HEK293 (cell line): ENCODE measurements at regions not wholly inside any gene's neighbourhood (a gene's known extent, or its start where the extent isn't known, plus 50 kb on each side); places are given as distances from the start of the nearest gene placed in this dataset.
"Not testable (repeated sequence)": the region's sequence is repeated elsewhere in the genome, so short reads cannot be mapped to it uniquely, and the experiment has no call there.

ENCODE experiments used
- CTCF ChIA-PET: fragments of 350-600 bp; formaldehyde crosslinking; extraction: SDS; loops from one replicate; lab custom pipeline; 2021; ENCODE audit warnings: antibody characterized with exemption; lab: Yijun Ruan, JAX
- POLR2A ChIA-PET: fragments of 300-600 bp; formaldehyde crosslinking; extraction: SDS; loops from one replicate; lab custom pipeline; 2020; ENCODE audit warnings: antibody characterized with exemption, inconsistent platforms; lab: Yijun Ruan, JAX
- H3K27ac ChIP-seq: fragments of 200-500 bp; sonication (Bioruptor generic); 2 replicates; pipeline ENCODE4 v1.5.1; 2014; ENCODE audit warnings: low read depth, low read length, control low read depth, inconsistent platforms; ENCODE audit errors: extremely low read depth
- H3K36me3 ChIP-seq, 2 experiments: fragments of 200-500 bp in 1 of 2; sonication (Bioruptor generic) in 1 of 2; 1 replicate in 1 of 2; 2 replicates in 1 of 2; pipeline ENCODE4 v1.5.1; 2014 to 2017; ENCODE audit warnings: inconsistent platforms in 2 of 2, low read length in 2 of 2; ENCODE audit not compliant: control insufficient read depth in 2 of 2, insufficient read depth in 1 of 2
- H3K4me1 ChIP-seq: fragments of 200-500 bp; sonication (Bioruptor generic); 2 replicates; pipeline ENCODE4 v1.5.1; 2014; ENCODE audit warnings: mild to moderate bottlenecking, low read length, inconsistent platforms; ENCODE audit not compliant: control insufficient read depth, insufficient read depth
- H3K4me3 ChIP-seq: 2 replicates; pipeline ENCODE4 v1.5.1; 2011; ENCODE audit warnings: low read depth, mild to moderate bottlenecking, control low read depth, low read length, moderate library complexity
- H3K9me3 ChIP-seq: fragments of 200-500 bp; sonication (Bioruptor generic); 2 replicates; pipeline ENCODE4 v1.5.1; 2014; ENCODE audit warnings: low read depth, low read length, inconsistent platforms; ENCODE audit not compliant: control insufficient read depth, insufficient read depth
- BCL11B ChIP-seq: fragments of 450-650 bp; formaldehyde crosslinking; IDR thresholded peaks from 2 replicates; pipeline ENCODE4 v1.5.1; 2016; ENCODE audit warnings: low read depth, missing biosample characterization, missing genetic modification characterization
- FEZF1 ChIP-seq: fragments of 450-650 bp; formaldehyde crosslinking; IDR thresholded peaks from 2 replicates; pipeline ENCODE4 v1.5.1; 2016; ENCODE audit warnings: missing biosample characterization, missing genetic modification characterization
- RBAK ChIP-seq: fragments of 450-650 bp; formaldehyde crosslinking; IDR thresholded peaks from 2 replicates; pipeline ENCODE4 v1.5.1; 2016; ENCODE audit warnings: missing biosample characterization, missing genetic modification characterization
- TCF7L2 ChIP-seq: IDR thresholded peaks from 2 replicates; pipeline ENCODE4 v1.6.1; 2011; ENCODE audit warnings: low read depth, mild to moderate bottlenecking, inconsistent platforms, low read length, moderate library complexity, borderline replicate concordance
- YY2 ChIP-seq: fragments of 450-650 bp; formaldehyde crosslinking; IDR thresholded peaks from 2 replicates; pipeline ENCODE4 v1.5.1; 2016; ENCODE audit warnings: missing biosample characterization, missing genetic modification characterization
- ZFHX2 ChIP-seq: fragments of 450-650 bp; formaldehyde crosslinking; conservative IDR thresholded peaks from 2 replicates; pipeline ENCODE4 v1.5.1; 2016; ENCODE audit warnings: missing biosample characterization, missing genetic modification characterization
- ZNF248 ChIP-seq: fragments of 450-650 bp; formaldehyde crosslinking; IDR thresholded peaks from 2 replicates; pipeline ENCODE4 v1.5.1; 2017; ENCODE audit warnings: missing biosample characterization, missing genetic modification characterization
- ZNF302 ChIP-seq: fragments of 450-650 bp; formaldehyde crosslinking; IDR thresholded peaks from 2 replicates; pipeline ENCODE4 v1.5.1; 2016; ENCODE audit warnings: missing biosample characterization, missing genetic modification characterization, low read depth
- ZNF48 ChIP-seq: fragments of 450-650 bp; formaldehyde crosslinking; IDR thresholded peaks from 2 replicates; pipeline ENCODE4 v1.5.1; 2016; ENCODE audit warnings: missing biosample characterization, missing genetic modification characterization
- ZNF555 ChIP-seq: fragments of 450-650 bp; formaldehyde crosslinking; conservative IDR thresholded peaks from 2 replicates; pipeline ENCODE4 v1.5.1; 2017; ENCODE audit warnings: missing biosample characterization, mild to moderate bottlenecking, missing genetic modification characterization, inconsistent platforms
- ZNF621 ChIP-seq: fragments of 450-650 bp; formaldehyde crosslinking; IDR thresholded peaks from 2 replicates; pipeline ENCODE4 v1.5.1; 2017; ENCODE audit warnings: missing biosample characterization, missing genetic modification characterization
- ZNF623 ChIP-seq: fragments of 450-650 bp; formaldehyde crosslinking; IDR thresholded peaks from 2 replicates; pipeline ENCODE4 v1.5.1; 2016; ENCODE audit warnings: missing biosample characterization, missing genetic modification characterization
- ZNF76 ChIP-seq: fragments of 450-650 bp; formaldehyde crosslinking; IDR thresholded peaks from 2 replicates; pipeline ENCODE4; 2016; ENCODE audit warnings: low read depth, missing biosample characterization, missing genetic modification characterization, borderline replicate concordance
- ZNF843 ChIP-seq: fragments of 450-650 bp; formaldehyde crosslinking; IDR thresholded peaks from 2 replicates; pipeline ENCODE4 v1.5.1; 2016; ENCODE audit warnings: missing biosample characterization, missing genetic modification characterization
- ZSCAN30 ChIP-seq: fragments of 450-650 bp; IDR thresholded peaks from 2 replicates; pipeline ENCODE4 v1.5.1; 2018; ENCODE audit warnings: missing biosample characterization, mild to moderate bottlenecking, missing genetic modification characterization, moderate library complexity
- ZXDB ChIP-seq: fragments of 450-650 bp; formaldehyde crosslinking; IDR thresholded peaks from 2 replicates; pipeline ENCODE4 v1.5.1; 2016; ENCODE audit warnings: missing biosample characterization, missing genetic modification characterization
- TF ChIP-seq, protein P1 (sequence below): fragments of 450-650 bp; formaldehyde crosslinking; IDR thresholded peaks from 2 replicates; pipeline ENCODE4 v1.5.1; 2016; ENCODE audit warnings: missing biosample characterization, missing genetic modification characterization
- TF ChIP-seq, protein P2 (sequence below): fragments of 450-650 bp; formaldehyde crosslinking; IDR thresholded peaks from 2 replicates; pipeline ENCODE4 v1.5.1; 2016; ENCODE audit warnings: missing biosample characterization, missing genetic modification characterization

DNA sequence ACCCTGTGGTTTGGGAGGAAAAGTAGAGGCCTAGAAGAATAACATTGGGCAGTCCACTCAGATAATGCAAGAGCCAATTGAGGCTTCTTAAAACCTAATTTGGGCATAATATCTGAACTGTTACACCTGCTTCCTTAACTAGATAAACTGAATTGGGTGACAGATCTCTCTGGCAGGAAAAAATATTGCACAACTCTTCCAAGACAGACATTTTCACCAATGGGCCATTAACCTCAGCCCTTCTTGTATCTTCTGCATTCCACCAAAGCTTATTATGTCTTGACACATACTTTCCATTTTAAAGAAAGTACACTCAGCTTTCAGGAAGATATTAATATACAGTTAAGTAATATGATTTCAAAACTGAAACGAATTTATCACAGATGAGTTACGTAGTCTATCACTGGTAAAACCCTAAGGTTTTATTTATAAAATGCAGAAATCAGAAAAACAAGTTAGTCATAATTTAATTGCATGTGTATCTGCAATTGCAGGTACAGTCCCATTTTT, 79.9 kb upstream of the MON1B start:
- ChIA-PET CTCF (no interaction called here), POLR2A (no interaction called here)
- no peaks in the 10 kb centered on the region for H3K36me3 ChIP-seq
- no peaks in the 10 kb centered on the region for H3K9me3 ChIP-seq
- H3K27ac ChIP-seq, result no peak overlapping the region
- H3K4me1 ChIP-seq, result no peaks in the 10 kb centered on the region
- no peak overlapping the region for H3K4me3 ChIP-seq
- TF ChIP-seq, protein P1, sequence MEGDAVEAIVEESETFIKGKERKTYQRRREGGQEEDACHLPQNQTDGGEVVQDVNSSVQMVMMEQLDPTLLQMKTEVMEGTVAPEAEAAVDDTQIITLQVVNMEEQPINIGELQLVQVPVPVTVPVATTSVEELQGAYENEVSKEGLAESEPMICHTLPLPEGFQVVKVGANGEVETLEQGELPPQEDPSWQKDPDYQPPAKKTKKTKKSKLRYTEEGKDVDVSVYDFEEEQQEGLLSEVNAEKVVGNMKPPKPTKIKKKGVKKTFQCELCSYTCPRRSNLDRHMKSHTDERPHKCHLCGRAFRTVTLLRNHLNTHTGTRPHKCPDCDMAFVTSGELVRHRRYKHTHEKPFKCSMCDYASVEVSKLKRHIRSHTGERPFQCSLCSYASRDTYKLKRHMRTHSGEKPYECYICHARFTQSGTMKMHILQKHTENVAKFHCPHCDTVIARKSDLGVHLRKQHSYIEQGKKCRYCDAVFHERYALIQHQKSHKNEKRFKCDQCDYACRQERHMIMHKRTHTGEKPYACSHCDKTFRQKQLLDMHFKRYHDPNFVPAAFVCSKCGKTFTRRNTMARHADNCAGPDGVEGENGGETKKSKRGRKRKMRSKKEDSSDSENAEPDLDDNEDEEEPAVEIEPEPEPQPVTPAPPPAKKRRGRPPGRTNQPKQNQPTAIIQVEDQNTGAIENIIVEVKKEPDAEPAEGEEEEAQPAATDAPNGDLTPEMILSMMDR (tag by site-specific recombination), result no peak
- TF ChIP-seq ZNF623 (tag by site-specific recombination) (no peak), ZNF48 (tag by site-specific recombination) (no peak), ZNF76 (tag by site-specific recombination) (no peak)

DNA sequence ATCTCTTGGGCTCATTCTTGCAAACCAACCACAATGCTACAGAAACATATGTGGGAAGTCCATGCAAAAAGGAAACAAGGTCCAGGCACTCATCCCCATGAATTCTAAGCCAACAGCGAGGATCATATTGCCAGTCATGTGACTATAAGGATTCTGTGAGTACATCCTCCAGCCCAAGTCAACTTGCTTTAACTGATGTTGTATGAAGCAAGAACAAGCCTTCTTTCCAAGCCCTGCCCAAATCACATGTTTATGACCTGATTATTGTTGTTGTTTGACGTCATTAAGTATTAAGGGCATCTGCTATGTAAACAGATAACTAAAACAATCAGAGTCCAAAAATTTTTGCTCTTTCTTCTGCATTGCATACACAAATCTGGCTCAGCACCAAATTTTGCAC, 78.2 kb upstream of the MON1B start:
- ChIA-PET CTCF (no interaction called here), POLR2A (no interaction called here)
- Histone ChIP-seq H3K4me3 (no peak overlapping the region), H3K9me3 (no peaks in the 10 kb centered on the region), H3K4me1 (no peaks in the 10 kb centered on the region), H3K36me3 (no peaks in the 10 kb centered on the region), H3K27ac (no peak overlapping the region)
- TF ChIP-seq ZFHX2 (tag by site-specific recombination) (no peak), FEZF1 (no peak), ZNF621 (tag by site-specific recombination) (no peak), TCF7L2 (no peak), ZNF302 (tag by site-specific recombination) (no peak), ZNF843 (tag by site-specific recombination) (no peak)

DNA sequence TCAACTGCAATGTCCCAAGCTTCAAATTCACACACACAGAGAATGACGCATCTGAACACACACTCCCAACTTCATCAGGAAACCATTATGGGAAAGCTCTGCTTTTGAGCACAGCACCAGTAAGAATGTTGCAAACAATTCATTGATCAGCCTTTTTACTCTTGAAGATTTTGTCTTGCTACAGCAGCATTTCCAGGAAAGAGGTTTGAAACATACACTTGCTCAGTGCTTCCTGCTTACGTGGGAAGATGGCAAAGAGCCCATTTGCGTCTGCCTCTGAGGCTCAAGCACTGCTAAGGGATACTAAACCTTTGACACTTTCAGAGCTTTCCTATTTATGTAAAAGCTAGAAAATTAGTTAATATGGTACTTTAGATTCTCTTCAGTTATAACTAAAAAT, 77.2 kb upstream of the MON1B start:
- no peak overlapping the region for H3K27ac ChIP-seq
- CTCF ChIA-PET, result interaction anchor here (0.6 kb wide), 1 partner anchor 55 kb away, joined by 3 read pairs; no protein-coding TSS in a partner anchor

DNA sequence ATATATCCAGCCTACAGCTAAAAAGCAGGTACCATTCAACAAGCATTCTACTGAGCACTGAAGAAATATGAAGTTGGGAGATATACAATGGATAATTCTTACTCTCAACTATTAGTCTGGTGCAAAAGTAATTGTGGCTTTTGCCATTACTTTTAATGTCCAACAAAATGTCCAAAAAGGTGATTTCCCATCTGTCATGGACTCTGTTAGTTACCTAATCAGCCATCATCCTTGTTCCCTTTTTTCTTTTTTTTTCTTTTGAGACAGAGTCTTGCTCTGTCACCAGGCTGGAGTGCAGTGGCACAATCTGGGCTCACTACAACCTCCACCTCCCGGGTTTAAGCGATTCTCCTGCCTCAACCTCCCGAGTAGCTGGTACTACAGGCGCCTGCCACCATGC, 76.6 kb upstream of the MON1B start:
- H3K9me3 ChIP-seq, H3K4me3 ChIP-seq, H3K4me1 ChIP-seq, POLR2A ChIA-PET, CTCF ChIA-PET, H3K27ac ChIP-seq, H3K36me3 ChIP-seq: not testable (repeated sequence)

More for the DNA sequence above, 77.2 kb upstream of the MON1B start:
- no peaks in the 10 kb centered on the region for H3K36me3 ChIP-seq
- no peak overlapping the region for H3K4me3 ChIP-seq
- no peak for TF ChIP-seq BCL11B (tag by site-specific recombination)
- TF ChIP-seq ZXDB (tag by site-specific recombination), result no peak
- TF ChIP-seq, all 188 proteins: peak for 0
- H3K9me3 ChIP-seq, result no peaks in the 10 kb centered on the region
- POLR2A ChIA-PET, result no interaction called here
- H3K4me1 ChIP-seq, result no peaks in the 10 kb centered on the region

DNA sequence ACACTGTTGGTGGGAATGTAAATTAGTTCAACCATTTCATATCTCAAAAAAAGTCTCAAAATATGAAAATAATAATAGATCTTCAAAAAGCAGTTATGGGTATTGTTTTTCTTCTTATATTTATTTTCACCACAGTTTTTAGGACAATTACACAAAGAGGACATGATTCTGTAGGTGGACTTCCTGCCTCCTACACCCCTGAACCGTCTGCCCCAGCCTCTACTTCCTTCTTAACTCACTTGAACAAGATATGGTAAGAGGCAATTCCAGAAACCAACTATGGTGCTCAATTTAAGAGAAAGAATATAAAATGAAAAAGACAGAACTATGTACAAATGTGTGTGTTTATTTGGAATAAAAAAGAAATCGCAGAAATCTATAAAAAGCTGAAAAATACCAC, 74.1 kb upstream of the MON1B start:
- H3K27ac ChIP-seq, result no peak overlapping the region
- ChIA-PET POLR2A (no interaction called here), CTCF (no interaction called here)
- no peaks in the 10 kb centered on the region for H3K4me1 ChIP-seq
- no peaks in the 10 kb centered on the region for H3K36me3 ChIP-seq
- H3K4me3 ChIP-seq, result no peak overlapping the region
- no peak for TF ChIP-seq ZNF248
- no peak for TF ChIP-seq RBAK (tag by site-specific recombination)
- no peak for TF ChIP-seq YY2 (tag by site-specific recombination)
- no peak for TF ChIP-seq ZSCAN30 (tag by site-specific recombination)
- TF ChIP-seq, protein P2, sequence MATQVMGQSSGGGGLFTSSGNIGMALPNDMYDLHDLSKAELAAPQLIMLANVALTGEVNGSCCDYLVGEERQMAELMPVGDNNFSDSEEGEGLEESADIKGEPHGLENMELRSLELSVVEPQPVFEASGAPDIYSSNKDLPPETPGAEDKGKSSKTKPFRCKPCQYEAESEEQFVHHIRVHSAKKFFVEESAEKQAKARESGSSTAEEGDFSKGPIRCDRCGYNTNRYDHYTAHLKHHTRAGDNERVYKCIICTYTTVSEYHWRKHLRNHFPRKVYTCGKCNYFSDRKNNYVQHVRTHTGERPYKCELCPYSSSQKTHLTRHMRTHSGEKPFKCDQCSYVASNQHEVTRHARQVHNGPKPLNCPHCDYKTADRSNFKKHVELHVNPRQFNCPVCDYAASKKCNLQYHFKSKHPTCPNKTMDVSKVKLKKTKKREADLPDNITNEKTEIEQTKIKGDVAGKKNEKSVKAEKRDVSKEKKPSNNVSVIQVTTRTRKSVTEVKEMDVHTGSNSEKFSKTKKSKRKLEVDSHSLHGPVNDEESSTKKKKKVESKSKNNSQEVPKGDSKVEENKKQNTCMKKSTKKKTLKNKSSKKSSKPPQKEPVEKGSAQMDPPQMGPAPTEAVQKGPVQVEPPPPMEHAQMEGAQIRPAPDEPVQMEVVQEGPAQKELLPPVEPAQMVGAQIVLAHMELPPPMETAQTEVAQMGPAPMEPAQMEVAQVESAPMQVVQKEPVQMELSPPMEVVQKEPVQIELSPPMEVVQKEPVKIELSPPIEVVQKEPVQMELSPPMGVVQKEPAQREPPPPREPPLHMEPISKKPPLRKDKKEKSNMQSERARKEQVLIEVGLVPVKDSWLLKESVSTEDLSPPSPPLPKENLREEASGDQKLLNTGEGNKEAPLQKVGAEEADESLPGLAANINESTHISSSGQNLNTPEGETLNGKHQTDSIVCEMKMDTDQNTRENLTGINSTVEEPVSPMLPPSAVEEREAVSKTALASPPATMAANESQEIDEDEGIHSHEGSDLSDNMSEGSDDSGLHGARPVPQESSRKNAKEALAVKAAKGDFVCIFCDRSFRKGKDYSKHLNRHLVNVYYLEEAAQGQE (tag by site-specific recombination), result no peak
- TF ChIP-seq ZNF555 (tag by site-specific recombination), result no peak
- no peaks in the 10 kb centered on the region for H3K9me3 ChIP-seq
